NB4 (cell line): ENCODE measurements at regions not wholly inside any gene's neighbourhood (a gene's known extent, or its start where the extent isn't known, plus 50 kb on each side); places are given as distances from the start of the nearest gene placed in this dataset.
A peak's percentile ranks its signal among the peaks of the same experiment; 100 is the strongest.
"Not testable (repeated sequence)": the region's sequence is repeated elsewhere in the genome, so short reads cannot be mapped to it uniquely, and the experiment has no call there.

Source experiments
- DNase-seq: peaks from one replicate; pipeline ENCODE4 v3.0.0; 2010; ENCODE audit warnings: low read depth
- H3K4me3 ChIP-seq: one replicate; pipeline ENCODE4 v1.5.1; 2011; ENCODE audit warnings: mild to moderate bottlenecking, low read depth, low read length, moderate library complexity
- CTCF ChIP-seq: IDR thresholded peaks from one replicate; pipeline ENCODE4 v1.5.1; 2012; ENCODE audit warnings: low read depth, low read length
- MAX ChIP-seq: IDR thresholded peaks from 2 replicates; pipeline ENCODE4 v1.6.1; 2011; ENCODE audit warnings: low read depth, low read length
- MYC ChIP-seq: IDR thresholded peaks from 2 replicates; pipeline ENCODE4 v1.6.1; 2011; ENCODE audit warnings: low read depth, low read length
- POLR2A ChIP-seq: IDR thresholded peaks from 2 replicates; pipeline ENCODE4 v1.6.1; 2011; ENCODE audit warnings: mild to moderate bottlenecking; ENCODE audit not compliant: insufficient read length; ENCODE audit errors: extremely low read depth

GRCh38 chr2:586641-587076 lies 90.5 kb downstream of the TMEM18 start:
- TF ChIP-seq POLR2A (no peak), MYC (no peak), MAX (no peak), CTCF (no peak)
- no peak for DNase-seq

GRCh38 chr2:584863-585823 lies 92.1 kb downstream of the TMEM18 start:
- no peak overlapping the region for H3K4me3 ChIP-seq
- DNase-seq, result peak; percentile 44
- TF ChIP-seq MYC, result no peak
- no peak for TF ChIP-seq POLR2A
- TF ChIP-seq MAX, result no peak
- no peak for TF ChIP-seq CTCF

More at GRCh38 chr2:586641-587076, 90.5 kb downstream of the TMEM18 start:
- no peak overlapping the region for H3K4me3 ChIP-seq

GRCh38 chr2:583666-584065 lies 93.5 kb downstream of the TMEM18 start:
- TF ChIP-seq CTCF (peak; percentile 33), MYC (no peak)
- no peak overlapping the region for H3K4me3 ChIP-seq
- no peak for DNase-seq

GRCh38 chr2:582792-583528 lies 94.2 kb downstream of the TMEM18 start:
- H3K4me3 ChIP-seq, result no peak overlapping the region
- DNase-seq, result no peak
- TF ChIP-seq MAX (no peak), MYC (no peak), POLR2A (no peak), CTCF (no peak)

GRCh38 chr2:582289-582688 lies 94.9 kb downstream of the TMEM18 start:
- not testable (repeated sequence) for H3K4me3 ChIP-seq, DNase-seq

- no peak for TF ChIP-seq CTCF
- no peak for TF ChIP-seq MYC
- TF ChIP-seq POLR2A, result no peak
- TF ChIP-seq MAX, result no peak
- no peak for DNase-seq
Observed at GRCh38 chr2:579961-580360, 97.2 kb downstream of the TMEM18 start.

More at GRCh38 chr2:579961-580360, 97.2 kb downstream of the TMEM18 start:
- no peak overlapping the region for H3K4me3 ChIP-seq
